Endothelial cell of umbilical vein (primary cell): ENCODE measurements at regions not wholly inside any gene's neighbourhood (a gene's known extent, or its start where the extent isn't known, plus 50 kb on each side); places are given as distances from the start of the nearest gene placed in this dataset.

Experiments used
- BruUV-seq: library from RNA; stranded (reverse); fragments of 400-500 nt; replicated peaks from 2 replicates; lab custom pipeline; 2021; lab: Mats Ljungman, UMichigan
- CTCF ChIA-PET: fragments of 300-600, 350-600 bp; sonication (Branson Sonifier 250); formaldehyde crosslinking; loops from one replicate; lab custom pipeline; 2021; ENCODE audit warnings: antibody characterized with exemption, inconsistent platforms; lab: Charles Lee
- POLR2A ChIA-PET: fragments of 300-600, 350-600 bp; sonication (Branson Sonifier 250); formaldehyde crosslinking; loops from one replicate; lab custom pipeline; 2021; ENCODE audit warnings: antibody characterized with exemption, inconsistent platforms; lab: Charles Lee
- DNase-seq: peaks from one replicate; pipeline ENCODE4 v3.0.0-alpha.2; 2011; ENCODE audit warnings: low read depth, low spot score
- FAIRE-seq: peaks from 2 replicates; lab custom pipeline; 2011; peaks lifted over from hg19 to GRCh38; lab: Jason Lieb, UNC
- H2AFZ ChIP-seq: 2 replicates; pipeline ENCODE4 v1.6.0; 2012; ENCODE audit warnings: low read depth, low read length, control low read depth, inconsistent platforms
- H3K27ac ChIP-seq: 2 replicates; pipeline ENCODE4 v1.5.1; 2011; ENCODE audit warnings: low read depth, mild to moderate bottlenecking, control low read depth, low read length, moderate library complexity; ENCODE audit not compliant: insufficient read depth
- H3K27me3 ChIP-seq, 2 experiments: 2 replicates each; pipeline versions ENCODE4 v1.6.0 to v1.6.1; 2011; ENCODE audit warnings: low read length in 2 of 2, mixed read lengths in 1 of 2; ENCODE audit not compliant: control insufficient read depth in 2 of 2, insufficient read depth in 2 of 2
- H3K36me3 ChIP-seq, 2 experiments: 2 replicates in 1 of 2; 3 replicates in 1 of 2; pipeline ENCODE4 v1.5.1; 2011; ENCODE audit warnings: low read length in 2 of 2, mild to moderate bottlenecking in 1 of 2, moderate library complexity in 1 of 2; ENCODE audit not compliant: control insufficient read depth in 2 of 2, insufficient read depth in 2 of 2; ENCODE audit errors: extremely low read depth in 1 of 2
- H3K4me1 ChIP-seq: 3 replicates; pipeline ENCODE4 v1.5.1; 2011; ENCODE audit warnings: mild to moderate bottlenecking, low read length; ENCODE audit not compliant: control insufficient read depth, insufficient read depth; ENCODE audit errors: extremely low read depth
- H3K4me2 ChIP-seq: 2 replicates; pipeline ENCODE4 v1.6.1; 2011; ENCODE audit warnings: low read length, control low read depth, mixed read lengths; ENCODE audit not compliant: insufficient read depth
- H3K4me3 ChIP-seq, 3 experiments: fragments of 200-600 bp in 1 of 3; sonication (generic), shearing (Covaris generic) in 1 of 3; replicated peaks in 1 of 3; 2 replicates each; pipeline ENCODE4 v1.5.1; 2011 to 2016; ENCODE audit warnings: control low read depth in 3 of 3, low read length in 3 of 3, mild to moderate bottlenecking in 2 of 3, inconsistent platforms in 1 of 3, low read depth in 1 of 3, moderate library complexity in 1 of 3; ENCODE audit not compliant: insufficient read depth in 1 of 3
- H3K79me2 ChIP-seq: 2 replicates; pipeline ENCODE4 v1.6.0; 2012; ENCODE audit warnings: low read length, inconsistent platforms; ENCODE audit not compliant: control insufficient read depth, insufficient read depth
- H3K9ac ChIP-seq: replicated peaks from 2 replicates; pipeline ENCODE3; 2011; ENCODE audit warnings: low read length, control low read depth; ENCODE audit not compliant: insufficient read depth; ENCODE audit errors: extremely low read depth
- H3K9me1 ChIP-seq: replicated peaks from 3 replicates; pipeline ENCODE4 v1.6.0; 2011; ENCODE audit warnings: mild to moderate bottlenecking, low read length; ENCODE audit not compliant: control insufficient read depth, insufficient read depth; ENCODE audit errors: extremely low read depth
- H3K9me3 ChIP-seq: replicated peaks from 2 replicates; pipeline ENCODE4 v1.5.1; 2012; ENCODE audit warnings: low read length, inconsistent platforms; ENCODE audit not compliant: control insufficient read depth, insufficient read depth
- H4K20me1 ChIP-seq: replicated peaks from 2 replicates; pipeline ENCODE3; 2011; ENCODE audit warnings: mild to moderate bottlenecking, low read length; ENCODE audit not compliant: control insufficient read depth, insufficient read depth; ENCODE audit errors: extremely low read depth
- CTCF ChIP-seq, 2 donors: IDR thresholded peaks; 1 replicate in 1 of 2; 2 replicates in 1 of 2; pipeline ENCODE4 v1.5.1; 2011; ENCODE audit warnings: low read length in 2 of 2, mild to moderate bottlenecking in 2 of 2, moderate library complexity in 2 of 2, control low read depth in 1 of 2, inconsistent platforms in 1 of 2, low read depth in 1 of 2; ENCODE audit not compliant: insufficient read depth in 1 of 2; ENCODE audit errors: extremely low read depth in 1 of 2
- EZH2 ChIP-seq: IDR thresholded peaks from 2 replicates; pipeline ENCODE4 v1.6.1; 2012; ENCODE audit warnings: borderline replicate concordance, low read depth, mild to moderate bottlenecking, moderate library complexity, low read length, inconsistent platforms; ENCODE audit not compliant: severe bottlenecking
- FOS ChIP-seq: IDR thresholded peaks from 2 replicates; pipeline ENCODE4 v1.6.1; 2011; ENCODE audit warnings: mild to moderate bottlenecking, low read length, moderate library complexity, borderline replicate concordance; ENCODE audit not compliant: insufficient read depth
- GATA2 ChIP-seq: IDR thresholded peaks from 2 replicates; pipeline ENCODE4 v1.7.0; 2011; ENCODE audit warnings: low read depth, mild to moderate bottlenecking, moderate library complexity, mixed read lengths, low read length; ENCODE audit not compliant: insufficient read length, insufficient read depth
- JUN ChIP-seq: IDR thresholded peaks from 2 replicates; pipeline ENCODE4 v1.6.1; 2011; ENCODE audit warnings: borderline replicate concordance, low read depth; ENCODE audit not compliant: insufficient read length, insufficient read depth
- MAX ChIP-seq: IDR thresholded peaks from 2 replicates; pipeline ENCODE4 v1.6.1; 2011; ENCODE audit not compliant: insufficient read depth, insufficient read length
- MYC ChIP-seq: IDR thresholded peaks from one replicate; pipeline ENCODE4 v1.6.1; 2011; ENCODE audit warnings: mild to moderate bottlenecking, low read depth, low read length
- POLR2A ChIP-seq: IDR thresholded peaks from 2 replicates; pipeline ENCODE4 v1.6.1; 2012; ENCODE audit warnings: low read depth, mild to moderate bottlenecking, control low read depth, low read length
- POLR2AphosphoS5 ChIP-seq: IDR thresholded peaks from 2 replicates; pipeline ENCODE4 v1.6.1; 2012; ENCODE audit warnings: low read depth, mild to moderate bottlenecking, control low read depth, low read length, moderate library complexity; ENCODE audit not compliant: insufficient read depth
- dilution Hi-C: fragments of 300-500 bp; cut with MboI; formaldehyde crosslinking; loops from one replicate; pipeline ENCODE4 v1.15.0; 2019; ENCODE audit warnings: low sequenced_read_pairs; ENCODE audit not compliant: extremely low pct_ligation_motif_present
- intact Hi-C: fragments of 100-400 bp; cut with micrococcal nuclease; formaldehyde crosslinking; loops from one replicate; pipeline ENCODE4 v1.10.0; 2022

- TF ChIP-seq MYC: no peak
- no peak for TF ChIP-seq POLR2A
- no peak for TF ChIP-seq CTCF (IDR thresholded peaks at IDR 0.05; ENCODE audit: extremely low read depth in 1 of 2, insufficient read depth in 1 of 2, low read depth in 1 of 2, low read length in 2 of 2)
- TF ChIP-seq FOS: no peak
- TF ChIP-seq MAX: no peak
- TF ChIP-seq JUN: no peak
- TF ChIP-seq GATA2: no peak
- no peak for TF ChIP-seq EZH2
- no peak for TF ChIP-seq POLR2AphosphoS5
Measured at GRCh38 chr2:134164306-134164705, 89.6 kb upstream of the MGAT5 start.

More at GRCh38 chr2:134164306-134164705, 89.6 kb upstream of the MGAT5 start:
- dilution Hi-C loops (no loop called here), intact Hi-C loops (no loop called here)
- Histone ChIP-seq H2AFZ (no peak overlapping the region), H3K4me1 (peaks cover 19% of the 10 kb centered on the region), H3K79me2 (peaks cover 47% of the 10 kb centered on the region), H3K9me1 (no peaks in the 10 kb centered on the region), H3K27ac (no peak overlapping the region), H3K9ac (no peak overlapping the region), H3K4me3 (no peak overlapping the region), H3K9me3 (no peaks in the 10 kb centered on the region), H3K27me3 (no peaks in the 10 kb centered on the region), H3K36me3 (no peaks in the 10 kb centered on the region), H4K20me1 (no peaks in the 10 kb centered on the region), H3K4me2 (no peak overlapping the region)
- no TSS peak for BruUV-seq
- DNase-seq (no peak), FAIRE-seq (no peak)
- CTCF ChIA-PET: interaction anchor here (0.7 kb wide), 1 partner anchor 16 kb away, joined by 3 read pairs; no protein-coding TSS in a partner anchor
- POLR2A ChIA-PET: no interaction called here
